ENCODE measurements at regions not wholly inside any gene's neighbourhood (a gene's known extent, or its start where the extent isn't known, plus 50 kb on each side); places are given as distances from the start of the nearest gene placed in this dataset.

- TF ChIP-seq CTCF (IDR thresholded peaks at IDR 0.05) = no peak
- no peak for TF ChIP-seq EZH2 (IDR thresholded peaks at IDR 0.05)
- no peak for TF ChIP-seq EZH2phosphoT487 (IDR thresholded peaks at IDR 0.05)
Measured at GRCh38 chr15:53266176-53266575, 476.0 kb upstream of the ONECUT1 start.
